ENCODE measurements at regions not wholly inside any gene's neighbourhood (a gene's known extent, or its start where the extent isn't known, plus 50 kb on each side); places are given as distances from the start of the nearest gene placed in this dataset.

DNA sequence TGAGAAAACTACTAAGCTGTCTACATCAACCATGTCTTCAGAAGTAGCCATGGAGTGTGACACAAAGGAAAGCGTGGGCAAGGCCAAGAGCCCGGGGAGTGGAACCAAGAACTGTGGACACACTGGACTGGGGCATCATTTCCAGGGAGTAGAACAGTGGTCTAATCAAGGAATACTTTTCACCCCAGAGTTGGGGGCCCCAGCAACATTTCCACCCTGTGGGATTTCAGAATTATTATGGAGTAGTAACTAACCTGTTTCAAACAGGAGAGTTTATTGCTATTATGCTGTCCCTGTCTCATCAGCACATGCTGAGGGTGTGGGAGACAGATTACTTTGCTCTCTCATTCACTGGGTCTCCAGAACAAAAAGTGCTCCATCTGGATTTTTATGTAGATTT, 58.0 kb upstream of the FSTL4 start:
- WGBS, 2 donors (ENCODE audit: low coverage in 1 of 2) = 70 to 94% methylated on average over 2 of the region's 2 CpGs
- TF ChIP-seq, protein P1, sequence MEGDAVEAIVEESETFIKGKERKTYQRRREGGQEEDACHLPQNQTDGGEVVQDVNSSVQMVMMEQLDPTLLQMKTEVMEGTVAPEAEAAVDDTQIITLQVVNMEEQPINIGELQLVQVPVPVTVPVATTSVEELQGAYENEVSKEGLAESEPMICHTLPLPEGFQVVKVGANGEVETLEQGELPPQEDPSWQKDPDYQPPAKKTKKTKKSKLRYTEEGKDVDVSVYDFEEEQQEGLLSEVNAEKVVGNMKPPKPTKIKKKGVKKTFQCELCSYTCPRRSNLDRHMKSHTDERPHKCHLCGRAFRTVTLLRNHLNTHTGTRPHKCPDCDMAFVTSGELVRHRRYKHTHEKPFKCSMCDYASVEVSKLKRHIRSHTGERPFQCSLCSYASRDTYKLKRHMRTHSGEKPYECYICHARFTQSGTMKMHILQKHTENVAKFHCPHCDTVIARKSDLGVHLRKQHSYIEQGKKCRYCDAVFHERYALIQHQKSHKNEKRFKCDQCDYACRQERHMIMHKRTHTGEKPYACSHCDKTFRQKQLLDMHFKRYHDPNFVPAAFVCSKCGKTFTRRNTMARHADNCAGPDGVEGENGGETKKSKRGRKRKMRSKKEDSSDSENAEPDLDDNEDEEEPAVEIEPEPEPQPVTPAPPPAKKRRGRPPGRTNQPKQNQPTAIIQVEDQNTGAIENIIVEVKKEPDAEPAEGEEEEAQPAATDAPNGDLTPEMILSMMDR (IDR thresholded peaks at IDR 0.05) = no peak
- no peak for TF ChIP-seq POLR2AphosphoS5 (IDR thresholded peaks at IDR 0.05)
- TF ChIP-seq EP300 (IDR thresholded peaks at IDR 0.05; ENCODE audit: low read depth) = no peak
- in situ Hi-C loops (cut with MboI; ENCODE audit: low pct_ligation_motif_present in 1 of 4, low pct_unique_long_range_greater_than_20kb in 1 of 4, low sequenced_read_pairs in 3 of 4) = no loop called here
- Histone ChIP-seq H3K27me3 (no peaks in the 10 kb centered on the region), H3K4me3 (no peak overlapping the region), H3K4me1 (no peaks in the 10 kb centered on the region), H3K27ac (no peak overlapping the region), H3K36me3 (no peaks in the 10 kb centered on the region), H3K9me3 (no peaks in the 10 kb centered on the region)
- intact Hi-C loops (cut with DNase I; ENCODE audit: low total_unique reads) = no loop called here
- DNase-seq = no peak

DNA sequence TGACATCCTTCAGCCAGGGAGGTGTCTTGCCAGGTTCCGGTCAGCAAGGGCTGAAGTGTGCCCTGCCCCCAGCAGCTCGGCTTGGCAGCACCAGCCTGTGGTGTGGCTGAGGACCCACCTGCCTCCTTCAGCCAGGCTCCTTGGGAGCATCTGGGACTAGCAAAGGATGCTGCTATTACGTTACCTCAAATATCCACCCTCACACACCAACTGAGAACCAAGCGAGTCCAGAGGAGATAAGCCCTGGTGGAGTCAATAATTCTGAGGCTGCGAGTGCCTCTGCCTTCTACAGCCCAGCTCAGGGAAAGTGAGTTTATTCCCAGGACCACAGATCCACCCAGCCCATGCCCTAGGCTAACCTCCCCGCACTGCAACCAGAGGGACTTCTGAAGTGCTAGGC, 57.1 kb upstream of the FSTL4 start:
- in situ Hi-C loops (cut with MboI; ENCODE audit: low pct_ligation_motif_present in 1 of 4, low pct_unique_long_range_greater_than_20kb in 1 of 4, low sequenced_read_pairs in 3 of 4) (no loop called here), intact Hi-C loops (cut with DNase I; ENCODE audit: low total_unique reads) (no loop called here)
- Histone ChIP-seq H3K4me1 (no peaks in the 10 kb centered on the region), H3K27me3 (no peaks in the 10 kb centered on the region), H3K4me3 (no peak overlapping the region), H3K36me3 (no peaks in the 10 kb centered on the region), H3K27ac (no peak overlapping the region), H3K9me3 (no peaks in the 10 kb centered on the region)
- DNase-seq = no peak
- 81% methylated on average over 6 of the region's 6 CpGs; no CpG with 5 or more reads in 1 of the 2 donors for WGBS, 2 donors (ENCODE audit: low coverage in 1 of 2)
- TF ChIP-seq EP300 (IDR thresholded peaks at IDR 0.05; ENCODE audit: low read depth) = no peak

DNA sequence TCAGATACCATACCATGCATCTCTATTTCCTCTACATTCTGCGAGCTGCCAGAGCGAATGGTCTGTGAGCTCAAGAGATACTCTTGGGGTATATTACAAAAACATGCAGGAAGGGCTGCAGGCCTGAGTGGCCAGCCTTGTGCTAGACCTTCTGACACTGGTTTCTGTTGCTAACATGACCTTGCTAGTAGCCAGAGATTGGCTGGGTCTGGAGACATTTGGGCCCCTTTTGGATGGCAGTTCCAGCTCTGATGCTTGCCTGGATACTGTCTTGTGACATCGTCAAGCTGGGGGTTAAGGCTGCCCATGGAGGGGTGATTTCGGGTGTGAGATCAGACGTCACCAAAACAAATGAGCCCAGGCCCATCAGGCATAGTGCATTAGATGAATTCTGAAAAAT, 56.1 kb upstream of the FSTL4 start:
- intact Hi-C loops (cut with DNase I; ENCODE audit: low total_unique reads) (no loop called here), in situ Hi-C loops (cut with MboI; ENCODE audit: low pct_ligation_motif_present in 1 of 4, low pct_unique_long_range_greater_than_20kb in 1 of 4, low sequenced_read_pairs in 3 of 4) (no loop called here)
- TF ChIP-seq, protein P1 (IDR thresholded peaks at IDR 0.05) = no peak
- TF ChIP-seq POLR2AphosphoS5 (IDR thresholded peaks at IDR 0.05) (no peak), POLR2A (IDR thresholded peaks at IDR 0.05) (no peak), EP300 (IDR thresholded peaks at IDR 0.05; ENCODE audit: low read depth) (no peak)
- H3K4me3 ChIP-seq = no peak overlapping the region
- H3K27me3 ChIP-seq = no peaks in the 10 kb centered on the region
- no peaks in the 10 kb centered on the region for H3K36me3 ChIP-seq
- no peak for DNase-seq
- H3K4me1 ChIP-seq = no peaks in the 10 kb centered on the region
- no peaks in the 10 kb centered on the region for H3K9me3 ChIP-seq
- 88% methylated on average over 5 of the region's 5 CpGs for WGBS, 2 donors (ENCODE audit: low coverage in 1 of 2)
- H3K27ac ChIP-seq = no peak overlapping the region

DNA sequence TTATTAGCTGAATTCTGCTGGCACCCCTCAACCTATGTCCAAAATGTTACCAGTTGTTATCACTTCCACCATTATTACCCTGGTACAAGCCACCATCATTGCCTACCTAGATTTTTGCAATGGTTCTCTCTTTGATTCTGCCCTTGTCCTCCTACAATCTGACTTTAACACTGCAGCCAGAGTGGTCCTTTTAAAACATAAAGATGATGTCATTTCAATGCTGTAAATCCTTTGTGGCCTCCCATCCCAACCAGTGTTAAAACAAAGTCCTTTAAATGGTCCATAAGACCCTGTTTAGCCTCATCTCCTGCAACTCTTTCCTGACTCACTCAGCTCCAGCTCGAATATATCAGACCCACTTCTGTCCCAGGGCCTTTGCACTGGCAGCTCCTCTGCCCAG, 54.9 kb upstream of the FSTL4 start:
- Histone ChIP-seq H3K36me3 (no peaks in the 10 kb centered on the region), H3K4me1 (no peaks in the 10 kb centered on the region), H3K27me3 (no peaks in the 10 kb centered on the region), H3K9me3 (no peaks in the 10 kb centered on the region), H3K4me3 (no peak overlapping the region), H3K27ac (no peak overlapping the region)
- in situ Hi-C loops (cut with MboI; ENCODE audit: low pct_ligation_motif_present in 1 of 4, low pct_unique_long_range_greater_than_20kb in 1 of 4, low sequenced_read_pairs in 3 of 4) (no loop called here), intact Hi-C loops (cut with DNase I; ENCODE audit: low total_unique reads) (no loop called here)
- TF ChIP-seq POLR2A (IDR thresholded peaks at IDR 0.05) (no peak), POLR2AphosphoS5 (IDR thresholded peaks at IDR 0.05) (no peak), EP300 (IDR thresholded peaks at IDR 0.05; ENCODE audit: low read depth) (no peak)
- TF ChIP-seq, protein P1 (IDR thresholded peaks at IDR 0.05) = no peak
- no peak for DNase-seq
- 37 to 54% methylated on average over 1 of the region's 1 CpG for WGBS, 2 donors (ENCODE audit: low coverage in 1 of 2)

DNA sequence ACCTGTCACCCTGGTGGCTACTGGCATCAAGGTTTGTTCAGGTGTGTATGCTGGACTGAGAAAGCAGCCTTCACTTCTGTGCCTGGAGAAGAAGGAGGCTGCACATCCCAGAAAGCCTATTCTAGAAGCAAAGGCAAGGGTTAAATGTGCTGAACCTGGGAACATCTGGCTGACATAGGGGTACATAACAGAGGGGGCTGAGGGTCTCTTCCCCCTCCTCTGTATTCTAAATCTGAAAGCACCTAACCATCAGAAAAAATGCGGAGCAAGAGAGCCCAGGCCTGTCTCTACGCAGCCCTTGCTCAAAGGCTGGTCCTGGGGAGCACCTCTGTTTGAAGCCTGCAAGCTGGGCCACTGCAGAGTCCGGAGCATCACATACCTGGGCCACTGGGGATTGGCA, 53.2 kb upstream of the FSTL4 start:
- H3K27ac ChIP-seq = no peak overlapping the region
- H3K4me1 ChIP-seq = no peaks in the 10 kb centered on the region
- WGBS, 2 donors (ENCODE audit: low coverage in 1 of 2) = 69% methylated on average over 3 of the region's 3 CpGs; no CpG with 5 or more reads in 1 of the 2 donors
- H3K27me3 ChIP-seq = no peaks in the 10 kb centered on the region
- no peaks in the 10 kb centered on the region for H3K9me3 ChIP-seq
- no peak for DNase-seq
- in situ Hi-C loops (cut with MboI; ENCODE audit: low pct_ligation_motif_present in 1 of 4, low pct_unique_long_range_greater_than_20kb in 1 of 4, low sequenced_read_pairs in 3 of 4) = no loop called here
- H3K36me3 ChIP-seq = no peaks in the 10 kb centered on the region
- H3K4me3 ChIP-seq = no peak overlapping the region
- intact Hi-C loops (cut with DNase I; ENCODE audit: low total_unique reads) = no loop called here
- TF ChIP-seq POLR2A (IDR thresholded peaks at IDR 0.05) = no peak
- no peak for TF ChIP-seq POLR2AphosphoS5 (IDR thresholded peaks at IDR 0.05)
- TF ChIP-seq, protein P1 (IDR thresholded peaks at IDR 0.05) = no peak
- TF ChIP-seq EP300 (IDR thresholded peaks at IDR 0.05; ENCODE audit: low read depth) = no peak
